ENCODE measurements at regions not wholly inside any gene's neighbourhood (a gene's known extent, or its start where the extent isn't known, plus 50 kb on each side); places are given as distances from the start of the nearest gene placed in this dataset.

- TF ChIP-seq CTCF (conservative IDR thresholded peaks at IDR 0.05 in 1 of 2, IDR thresholded peaks at IDR 0.05 in 1 of 2; ENCODE audit: extremely low read depth in 1 of 2, insufficient read depth in 1 of 2, low read depth in 1 of 2, low read length in 2 of 2) (no peak), EZH2 (IDR thresholded peaks at IDR 0.05; ENCODE audit: borderline replicate concordance, low read length) (no peak)
Observed at GRCh38 chr10:128880159-128880725, 586.8 kb upstream of the MGMT start.

Measured in mammary epithelial cell (primary cell).